GM12874 (cell line): ENCODE measurements at regions not wholly inside any gene's neighbourhood (a gene's known extent, or its start where the extent isn't known, plus 50 kb on each side); places are given as distances from the start of the nearest gene placed in this dataset.

Experiments used
- CTCF ChIP-seq: IDR thresholded peaks from 2 replicates; pipeline ENCODE4 v1.5.1; 2011; ENCODE audit warnings: low read depth, mild to moderate bottlenecking, control low read depth, low read length, moderate library complexity; ENCODE audit not compliant: insufficient read depth

GRCh38 chr3:178137831-178138230, 398.4 kb upstream of the KCNMB2 start:
- TF ChIP-seq CTCF = no peak

GRCh38 chr3:178139116-178139515, 397.1 kb upstream of the KCNMB2 start:
- TF ChIP-seq CTCF = no peak

- TF ChIP-seq CTCF = no peak
Measured at GRCh38 chr3:178140531-178141304, 395.5 kb upstream of the KCNMB2 start.

- no peak for TF ChIP-seq CTCF
Measured at GRCh38 chr3:178146406-178146831, 389.8 kb upstream of the KCNMB2 start.

- no peak for TF ChIP-seq CTCF
Measured at GRCh38 chr3:178147001-178147400, 389.2 kb upstream of the KCNMB2 start.

- no peak for TF ChIP-seq CTCF
Measured at GRCh38 chr3:178152031-178152806, 384.0 kb upstream of the KCNMB2 start.

DNA sequence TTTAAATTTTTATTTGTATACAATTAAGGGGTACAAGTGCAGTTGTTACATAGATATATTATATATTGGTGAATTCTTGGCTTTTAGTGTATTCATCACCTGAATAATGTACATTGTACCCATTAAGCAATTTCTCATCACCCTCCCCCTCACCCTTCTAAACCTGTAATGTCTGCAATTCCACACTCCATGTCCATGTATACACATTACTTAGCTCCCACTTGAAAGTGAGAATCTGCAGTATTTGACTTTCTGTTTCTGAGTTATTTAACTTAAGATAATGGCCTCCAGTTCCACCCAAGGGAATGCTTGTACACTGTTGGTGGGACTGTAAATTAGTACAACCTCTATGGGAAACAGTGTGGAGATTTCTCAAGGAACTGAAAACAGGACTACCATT, 383.2 kb upstream of the KCNMB2 start:
- TF ChIP-seq CTCF = no peak
